ENCODE measurements at regions not wholly inside any gene's neighbourhood (a gene's known extent, or its start where the extent isn't known, plus 50 kb on each side); places are given as distances from the start of the nearest gene placed in this dataset.

GRCh38 chr2:198498048-198498447 is 693.7 kb downstream of the PLCL1 start:
- intact Hi-C loops (cut with DNase I), result no loop called here
- no peak for ATAC-seq
- no peak for TF ChIP-seq POLR2A (IDR thresholded peaks at IDR 0.05)
- TF ChIP-seq, protein P1, sequence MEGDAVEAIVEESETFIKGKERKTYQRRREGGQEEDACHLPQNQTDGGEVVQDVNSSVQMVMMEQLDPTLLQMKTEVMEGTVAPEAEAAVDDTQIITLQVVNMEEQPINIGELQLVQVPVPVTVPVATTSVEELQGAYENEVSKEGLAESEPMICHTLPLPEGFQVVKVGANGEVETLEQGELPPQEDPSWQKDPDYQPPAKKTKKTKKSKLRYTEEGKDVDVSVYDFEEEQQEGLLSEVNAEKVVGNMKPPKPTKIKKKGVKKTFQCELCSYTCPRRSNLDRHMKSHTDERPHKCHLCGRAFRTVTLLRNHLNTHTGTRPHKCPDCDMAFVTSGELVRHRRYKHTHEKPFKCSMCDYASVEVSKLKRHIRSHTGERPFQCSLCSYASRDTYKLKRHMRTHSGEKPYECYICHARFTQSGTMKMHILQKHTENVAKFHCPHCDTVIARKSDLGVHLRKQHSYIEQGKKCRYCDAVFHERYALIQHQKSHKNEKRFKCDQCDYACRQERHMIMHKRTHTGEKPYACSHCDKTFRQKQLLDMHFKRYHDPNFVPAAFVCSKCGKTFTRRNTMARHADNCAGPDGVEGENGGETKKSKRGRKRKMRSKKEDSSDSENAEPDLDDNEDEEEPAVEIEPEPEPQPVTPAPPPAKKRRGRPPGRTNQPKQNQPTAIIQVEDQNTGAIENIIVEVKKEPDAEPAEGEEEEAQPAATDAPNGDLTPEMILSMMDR (IDR thresholded peaks at IDR 0.05), result no peak

GRCh38 chr2:198494931-198495330 is 690.5 kb downstream of the PLCL1 start:
- no peak for DNase-seq
- no peak for ATAC-seq
- WGBS (ENCODE audit: insufficient coverage, low coverage, low lambda C conversion rate, missing lambda C conversion rate), result 35% methylated on average over 1 of the region's 1 CpG
- Histone ChIP-seq H3K36me3 (no peaks in the 10 kb centered on the region), H3K4me1 (no peaks in the 10 kb centered on the region), H3K27me3 (no peaks in the 10 kb centered on the region), H3K9me3 (no peaks in the 10 kb centered on the region), H3K4me3 (no peak overlapping the region), H3K27ac (no peak overlapping the region)
- intact Hi-C loops (cut with DNase I), result no loop called here
- TF ChIP-seq POLR2A (IDR thresholded peaks at IDR 0.05), result no peak
- TF ChIP-seq, protein P1 (IDR thresholded peaks at IDR 0.05), result no peak

More at GRCh38 chr2:198498048-198498447, 693.7 kb downstream of the PLCL1 start:
- Histone ChIP-seq H3K4me1 (no peaks in the 10 kb centered on the region), H3K9me3 (no peaks in the 10 kb centered on the region), H3K36me3 (no peaks in the 10 kb centered on the region), H3K27me3 (no peaks in the 10 kb centered on the region), H3K27ac (no peak overlapping the region), H3K4me3 (no peak overlapping the region)
- DNase-seq, result no peak

DNA sequence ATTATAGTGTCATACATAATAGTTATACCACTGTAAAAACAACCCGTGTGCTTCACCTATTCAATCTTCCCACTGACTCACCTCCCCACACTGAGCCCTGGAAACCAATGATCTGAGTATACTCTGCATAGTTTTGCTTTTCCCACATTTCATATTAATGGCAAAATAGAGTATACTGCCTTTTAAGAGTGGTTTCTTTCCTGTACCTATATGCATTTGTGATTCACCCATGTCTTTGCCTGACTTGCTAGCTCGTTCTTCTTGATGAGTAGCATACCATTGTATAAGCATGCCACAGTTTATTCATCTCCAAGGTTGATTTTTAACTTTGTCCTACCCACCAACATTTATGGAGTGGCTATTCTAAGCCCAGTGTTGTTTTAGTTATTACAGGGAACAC is 686.4 kb downstream of the PLCL1 start:
- ATAC-seq (no peak), DNase-seq (no peak)
- H3K9me3 ChIP-seq, result no peaks in the 10 kb centered on the region
- H3K4me1 ChIP-seq, result no peaks in the 10 kb centered on the region
- H3K36me3 ChIP-seq, result no peaks in the 10 kb centered on the region
- no peak overlapping the region for H3K27ac ChIP-seq
- 35% methylated on average over 2 of the region's 2 CpGs for WGBS (ENCODE audit: insufficient coverage, low coverage, low lambda C conversion rate, missing lambda C conversion rate)
- intact Hi-C loops (cut with DNase I), result no loop called here
- no peak overlapping the region for H3K4me3 ChIP-seq
- TF ChIP-seq, protein P1 (IDR thresholded peaks at IDR 0.05), result no peak
- no peak for TF ChIP-seq POLR2A (IDR thresholded peaks at IDR 0.05)
- no peaks in the 10 kb centered on the region for H3K27me3 ChIP-seq

- no peak for DNase-seq
- Histone ChIP-seq H3K27ac (no peak overlapping the region), H3K36me3 (no peaks in the 10 kb centered on the region), H3K27me3 (no peaks in the 10 kb centered on the region), H3K4me1 (no peaks in the 10 kb centered on the region), H3K4me3 (no peak overlapping the region), H3K9me3 (no peaks in the 10 kb centered on the region)
- TF ChIP-seq, protein P1 (IDR thresholded peaks at IDR 0.05), result no peak
- ATAC-seq, result no peak
- intact Hi-C loops (cut with DNase I), result no loop called here
These were observed 684.6 kb downstream of the PLCL1 start for GRCh38 chr2:198488964-198489363.

DNA sequence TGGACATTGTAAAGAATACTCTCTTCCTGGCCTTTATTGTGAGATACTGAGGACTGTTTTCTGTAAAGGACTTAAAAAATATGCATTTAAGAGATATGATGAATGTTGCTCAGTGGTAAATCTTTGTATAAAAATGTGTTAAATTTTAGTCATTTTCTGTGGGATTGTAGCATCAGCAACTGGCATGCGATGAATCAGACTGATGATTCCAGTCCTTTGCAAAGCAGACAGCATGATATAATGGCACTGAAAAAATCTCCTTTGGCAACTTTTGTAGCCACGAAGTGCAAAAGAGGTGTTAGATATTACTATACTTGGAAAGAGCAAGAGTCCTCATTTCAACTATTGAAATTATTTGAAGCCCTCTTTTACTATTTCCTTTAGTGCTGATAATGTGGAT is 678.7 kb downstream of the PLCL1 start:
- Histone ChIP-seq H3K4me3 (no peak overlapping the region), H3K36me3 (no peaks in the 10 kb centered on the region), H3K27me3 (no peaks in the 10 kb centered on the region), H3K9me3 (no peaks in the 10 kb centered on the region), H3K27ac (no peak overlapping the region), H3K4me1 (no peaks in the 10 kb centered on the region)
- no peak for TF ChIP-seq POLR2A (IDR thresholded peaks at IDR 0.05)
- TF ChIP-seq, protein P1 (IDR thresholded peaks at IDR 0.05), result no peak
- DNase-seq (no peak), ATAC-seq (no peak)
- WGBS (ENCODE audit: insufficient coverage, low coverage, low lambda C conversion rate, missing lambda C conversion rate), result 50% methylated on average over 2 of the region's 2 CpGs
- intact Hi-C loops (cut with DNase I), result no loop called here
